ENCODE measurements at regions not wholly inside any gene's neighbourhood (a gene's known extent, or its start where the extent isn't known, plus 50 kb on each side); places are given as distances from the start of the nearest gene placed in this dataset.

GRCh38 chrX:79300856-79301255 is 66.3 kb downstream of the ITM2A start:
- no peak overlapping the region for H3K4me3 ChIP-seq
- TF ChIP-seq CTCF (IDR thresholded peaks at IDR 0.05), result no peak
- no peak for TF ChIP-seq POLR2A (IDR thresholded peaks at IDR 0.05)
- TF ChIP-seq POLR2AphosphoS5 (IDR thresholded peaks at IDR 0.05), result no peak
- no peak for TF ChIP-seq EP300 (IDR thresholded peaks at IDR 0.05)
- peaks cover 0 to 3% (median 0%) of the 10 kb centered on the region in 3 donors for H3K27me3 ChIP-seq
- H3K4me1 ChIP-seq, result no peaks in the 10 kb centered on the region
- intact Hi-C loops (cut with DNase I; ENCODE audit: low total_unique reads), result no loop called here
- DNase-seq, result no peak
- H3K36me3 ChIP-seq, result no peaks in the 10 kb centered on the region
- WGBS, 5 donors, result 51 to 79% (median 74%) methylated on average over 2 of the region's 2 CpGs
- H3K9me3 ChIP-seq, result no peaks in the 10 kb centered on the region
- no peak overlapping the region for H3K27ac ChIP-seq

- Histone ChIP-seq H3K4me3 (no peak overlapping the region), H3K9me3 (no peaks in the 10 kb centered on the region), H3K27me3 (peaks cover 0 to 8% (median 0%) of the 10 kb centered on the region in 3 donors), H3K4me1 (no peaks in the 10 kb centered on the region), H3K27ac (no peak overlapping the region), H3K36me3 (no peaks in the 10 kb centered on the region)
- TF ChIP-seq POLR2A (IDR thresholded peaks at IDR 0.05), result no peak
- TF ChIP-seq POLR2AphosphoS5 (IDR thresholded peaks at IDR 0.05), result no peak
- TF ChIP-seq CTCF (IDR thresholded peaks at IDR 0.05), result no peak
- TF ChIP-seq EP300 (IDR thresholded peaks at IDR 0.05), result no peak
- no peak for DNase-seq
- intact Hi-C loops (cut with DNase I; ENCODE audit: low total_unique reads), result no loop called here
- 53 to 84% (median 74%) methylated on average over 3 of the region's 3 CpGs for WGBS, 5 donors
Observed at GRCh38 chrX:79290596-79290995, 76.5 kb downstream of the ITM2A start.

- H3K4me1 ChIP-seq, result no peaks in the 10 kb centered on the region
- intact Hi-C loops (cut with DNase I; ENCODE audit: low total_unique reads), result no loop called here
- H3K9me3 ChIP-seq, result no peaks in the 10 kb centered on the region
- WGBS, 5 donors, result 66 to 80% (median 70%) methylated on average over 3 of the region's 3 CpGs
- H3K4me3 ChIP-seq, result no peak overlapping the region
- no peak overlapping the region for H3K27ac ChIP-seq
- TF ChIP-seq CTCF (IDR thresholded peaks at IDR 0.05) (no peak), EP300 (IDR thresholded peaks at IDR 0.05) (no peak), POLR2A (IDR thresholded peaks at IDR 0.05) (no peak), POLR2AphosphoS5 (IDR thresholded peaks at IDR 0.05) (no peak)
- H3K36me3 ChIP-seq, result no peaks in the 10 kb centered on the region
- peaks cover 0 to 8% (median 0%) of the 10 kb centered on the region in 3 donors for H3K27me3 ChIP-seq
- no peak for DNase-seq
Observed at GRCh38 chrX:79288733-79289132, 78.4 kb downstream of the ITM2A start.

GRCh38 chrX:79287724-79288123 is 79.4 kb downstream of the ITM2A start:
- Histone ChIP-seq H3K36me3 (no peaks in the 10 kb centered on the region), H3K4me3 (no peak overlapping the region), H3K27ac (no peak overlapping the region), H3K4me1 (no peaks in the 10 kb centered on the region), H3K27me3 (peaks cover 0 to 8% (median 0%) of the 10 kb centered on the region in 3 donors), H3K9me3 (no peaks in the 10 kb centered on the region)
- no peak for TF ChIP-seq POLR2AphosphoS5 (IDR thresholded peaks at IDR 0.05)
- TF ChIP-seq CTCF (IDR thresholded peaks at IDR 0.05), result no peak
- no peak for TF ChIP-seq EP300 (IDR thresholded peaks at IDR 0.05)
- no peak for TF ChIP-seq POLR2A (IDR thresholded peaks at IDR 0.05)
- no peak for DNase-seq
- 56 to 95% (median 84%) methylated on average over 1 of the region's 1 CpG; no CpG with 5 or more reads in 1 of the 5 donors for WGBS, 5 donors
- intact Hi-C loops (cut with DNase I; ENCODE audit: low total_unique reads), result no loop called here
